ENCODE measurements at regions not wholly inside any gene's neighbourhood (a gene's known extent, or its start where the extent isn't known, plus 50 kb on each side); places are given as distances from the start of the nearest gene placed in this dataset.

DNA sequence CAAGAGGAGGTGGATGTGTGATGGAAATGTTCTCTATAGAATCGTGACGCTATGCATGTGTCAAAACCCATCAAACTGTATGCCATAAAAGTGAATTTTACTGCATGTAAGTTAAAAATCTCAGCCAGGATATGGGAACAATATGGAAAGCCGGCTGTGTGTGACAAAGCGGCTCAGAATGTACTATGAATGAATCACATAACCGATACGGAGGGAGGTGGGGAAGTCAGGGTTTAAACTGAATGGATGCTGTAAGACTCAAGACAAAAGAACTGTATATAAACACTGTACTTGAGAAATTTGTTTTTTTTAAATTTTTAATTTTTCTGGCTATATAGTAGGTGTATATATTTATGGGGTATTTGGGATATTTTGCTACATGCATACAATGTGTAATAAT, 111.6 kb upstream of the PDE4B start:
- DNase-seq (ENCODE audit: low read depth) = no peak

DNA sequence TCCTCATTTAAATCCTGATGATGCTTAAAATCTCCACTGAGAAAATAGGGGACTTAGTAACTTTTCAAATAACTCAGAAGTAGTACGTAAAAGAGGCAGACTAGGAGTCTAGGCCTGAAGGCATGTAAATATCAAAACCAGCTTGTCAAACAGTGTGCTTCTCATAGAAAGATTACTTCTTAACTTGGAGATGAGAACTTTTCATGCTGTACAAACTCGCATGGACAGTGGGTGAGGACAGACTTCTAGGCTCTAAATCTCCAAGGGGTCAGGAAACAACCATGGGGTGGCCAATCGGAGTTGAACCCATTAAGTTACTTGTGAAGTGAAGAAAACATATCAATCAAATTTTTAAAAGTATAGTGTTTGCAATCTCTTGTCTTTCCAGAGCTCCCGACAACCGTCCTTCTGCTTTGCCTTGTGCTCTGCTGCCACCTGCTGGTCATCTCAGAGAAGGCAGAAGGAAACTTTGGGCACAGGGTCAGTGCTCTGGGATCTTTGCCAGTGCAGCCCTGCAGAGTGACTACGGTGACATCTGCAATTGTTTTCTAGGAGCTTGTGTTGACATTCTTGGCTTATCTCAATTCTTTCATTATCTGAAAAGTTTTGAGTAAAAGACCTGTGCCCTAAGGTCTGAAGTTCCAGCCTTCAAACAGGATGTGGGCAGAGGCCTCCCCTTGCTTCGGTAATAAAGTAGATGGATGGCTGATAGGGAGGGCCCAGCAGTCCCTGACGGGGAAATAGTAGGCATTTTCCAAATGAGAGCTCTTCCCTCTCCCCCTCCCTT, 105.1 kb upstream of the PDE4B start:
- peak; percentile 61 for DNase-seq (ENCODE audit: low read depth)

DNA sequence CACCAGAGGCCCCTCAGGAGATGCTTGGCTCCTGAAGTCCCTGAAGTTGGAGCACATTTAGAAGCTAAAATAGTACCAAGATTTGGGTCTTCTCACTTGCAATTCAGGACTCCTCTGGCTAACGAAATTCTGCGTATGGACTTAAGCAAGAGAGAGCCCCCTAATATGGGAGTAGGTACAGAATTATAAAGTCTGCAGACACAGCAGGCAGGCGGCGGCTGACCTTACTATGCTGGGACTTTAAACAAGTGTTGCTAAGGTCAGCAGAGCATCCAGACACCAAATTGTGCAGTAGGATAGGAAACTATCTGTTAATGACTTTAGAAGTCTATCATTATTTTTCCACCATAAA, 104.5 kb upstream of the PDE4B start:
- no peak for DNase-seq (ENCODE audit: low read depth)

GRCh38 chr1:65688848-65689247, 103.8 kb upstream of the PDE4B start:
- no peak for DNase-seq (ENCODE audit: low read depth)

GRCh38 chr1:65691152-65691900, 101.4 kb upstream of the PDE4B start:
- DNase-seq (ENCODE audit: low read depth) = no peak

GRCh38 chr1:65691972-65692371, 100.7 kb upstream of the PDE4B start:
- DNase-seq (ENCODE audit: low read depth) = no peak

GRCh38 chr1:65694126-65694525, 98.6 kb upstream of the PDE4B start:
- DNase-seq (ENCODE audit: low read depth) = no peak

DNA sequence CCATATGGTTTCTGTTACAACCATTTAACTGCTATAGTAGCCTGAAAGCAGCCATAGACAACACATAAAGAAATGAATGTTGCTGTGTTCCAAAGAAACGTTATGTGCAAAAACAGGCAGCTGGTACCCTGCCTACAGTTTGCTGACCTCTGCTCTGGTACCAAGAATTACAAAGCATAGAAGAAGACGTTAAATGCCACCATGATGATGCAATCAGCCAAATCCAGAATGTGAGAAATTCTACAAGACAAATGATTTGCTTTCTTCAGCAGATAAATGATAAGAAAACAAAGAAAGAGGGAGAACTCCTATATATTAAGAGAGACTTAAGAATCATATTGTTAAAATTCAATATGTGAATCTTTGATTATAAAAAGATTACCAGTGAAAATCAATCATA, 97.8 kb upstream of the PDE4B start:
- no peak for DNase-seq (ENCODE audit: low read depth)

DNA sequence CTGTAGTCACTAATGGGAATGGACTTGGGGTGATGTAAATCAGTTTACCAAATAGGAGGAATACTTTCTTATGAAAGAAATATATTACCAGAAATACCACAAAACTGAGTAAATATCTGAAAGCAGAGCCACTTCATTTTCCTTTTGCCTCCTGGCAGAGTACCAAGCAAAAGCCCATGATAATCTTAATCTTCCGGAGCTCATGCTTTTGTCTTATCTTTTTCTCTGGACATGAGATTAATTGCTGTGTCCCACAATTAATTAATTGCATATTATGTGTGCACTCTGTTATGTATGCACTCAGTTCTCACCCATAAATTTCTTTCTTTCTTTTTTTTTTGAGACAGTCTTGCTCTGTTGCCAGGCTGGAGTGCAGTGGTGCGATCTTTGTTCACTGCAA, 94.1 kb upstream of the PDE4B start:
- DNase-seq (ENCODE audit: low read depth) = no peak

- no peak for DNase-seq (ENCODE audit: low read depth)
Measured at GRCh38 chr1:65703853-65704252, 88.8 kb upstream of the PDE4B start.

DNA sequence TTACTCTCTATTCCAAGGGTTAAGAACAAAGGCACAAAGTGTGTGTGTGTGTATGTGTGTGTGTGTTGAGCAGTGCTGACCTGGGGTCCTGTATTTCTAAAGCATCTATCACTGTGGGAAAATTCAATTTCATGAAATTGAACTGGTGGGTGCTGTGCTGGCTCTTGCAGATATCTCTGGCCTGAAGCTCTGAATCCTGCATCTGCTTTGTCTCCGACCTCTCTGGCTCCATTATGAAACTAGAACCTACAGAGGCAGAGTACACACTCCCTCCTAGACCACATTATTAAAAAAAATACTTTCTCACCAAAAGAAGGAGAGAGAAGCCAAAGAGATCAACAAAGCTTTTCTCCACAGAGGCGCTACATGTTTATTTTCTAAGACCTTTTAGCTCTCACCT, 88.4 kb upstream of the PDE4B start:
- no peak for DNase-seq (ENCODE audit: low read depth)

- no peak for DNase-seq (ENCODE audit: low read depth)
Measured at GRCh38 chr1:65717815-65718454, 74.8 kb upstream of the PDE4B start.

DNA sequence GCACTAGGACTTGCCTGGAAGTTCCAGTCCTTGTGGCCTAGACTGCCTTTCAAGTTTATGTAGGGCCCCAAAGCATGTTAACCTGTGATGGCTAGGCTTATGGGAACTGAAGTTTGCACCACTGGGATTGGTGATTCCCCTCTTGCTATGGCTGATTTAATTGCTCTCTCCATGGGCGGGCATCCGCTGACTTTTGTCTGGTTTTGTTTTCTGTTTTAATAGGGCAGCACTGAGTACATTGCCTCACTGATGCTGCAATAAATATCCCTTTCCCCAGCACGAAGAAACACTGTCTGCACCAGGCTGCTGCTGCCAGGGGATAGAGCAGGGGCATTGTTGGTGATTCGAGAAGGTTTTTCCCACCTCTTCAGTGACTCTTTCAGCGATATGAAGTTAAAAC, 73.3 kb upstream of the PDE4B start:
- no peak for DNase-seq (ENCODE audit: low read depth)

DNA sequence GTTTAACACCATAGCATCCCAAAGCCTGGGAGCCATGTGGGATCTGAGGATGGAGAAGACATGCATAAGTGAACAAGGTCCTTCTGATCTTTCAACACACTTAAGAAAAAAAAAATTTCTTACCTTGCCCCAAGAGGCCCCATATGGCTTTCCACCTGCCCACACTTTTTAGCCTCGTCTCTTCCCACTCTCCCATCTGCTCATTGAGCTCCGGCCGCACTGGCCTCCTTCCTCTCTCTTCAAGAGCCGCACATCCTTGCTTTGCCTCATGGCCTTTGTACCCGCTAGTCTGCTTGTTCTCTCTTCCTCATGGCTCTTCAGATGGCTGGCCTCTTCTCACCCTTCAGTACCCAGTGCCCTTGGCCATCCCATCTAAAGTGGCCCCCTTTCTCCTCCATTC, 70.2 kb upstream of the PDE4B start:
- DNase-seq (ENCODE audit: low read depth) = no peak

DNA sequence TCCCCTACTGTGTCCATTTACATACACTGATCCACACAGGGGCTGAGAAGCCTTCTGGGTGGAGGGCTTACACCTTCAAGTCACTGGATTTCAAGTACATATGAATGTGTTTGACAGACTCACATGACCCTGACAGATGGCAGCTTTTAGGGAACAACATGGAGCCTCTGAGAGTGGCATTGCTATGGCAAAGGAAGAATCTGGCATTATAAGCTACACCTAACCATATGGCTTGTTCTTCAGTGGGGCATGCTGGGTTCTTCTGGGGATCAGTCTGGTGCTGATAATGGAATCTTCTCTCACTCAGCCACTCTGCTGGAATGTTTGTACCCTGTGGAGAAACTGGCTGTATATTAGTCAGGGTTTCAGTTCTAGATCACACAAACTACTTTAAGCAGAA, 68.5 kb upstream of the PDE4B start:
- DNase-seq (ENCODE audit: low read depth) = no peak

- no peak for DNase-seq (ENCODE audit: low read depth)
Measured at GRCh38 chr1:65725064-65725463, 67.6 kb upstream of the PDE4B start.

GRCh38 chr1:65728504-65728903, 64.2 kb upstream of the PDE4B start:
- DNase-seq (ENCODE audit: low read depth) = no peak

- no peak for DNase-seq (ENCODE audit: low read depth)
Measured at GRCh38 chr1:65729259-65729658, 63.4 kb upstream of the PDE4B start.

DNA sequence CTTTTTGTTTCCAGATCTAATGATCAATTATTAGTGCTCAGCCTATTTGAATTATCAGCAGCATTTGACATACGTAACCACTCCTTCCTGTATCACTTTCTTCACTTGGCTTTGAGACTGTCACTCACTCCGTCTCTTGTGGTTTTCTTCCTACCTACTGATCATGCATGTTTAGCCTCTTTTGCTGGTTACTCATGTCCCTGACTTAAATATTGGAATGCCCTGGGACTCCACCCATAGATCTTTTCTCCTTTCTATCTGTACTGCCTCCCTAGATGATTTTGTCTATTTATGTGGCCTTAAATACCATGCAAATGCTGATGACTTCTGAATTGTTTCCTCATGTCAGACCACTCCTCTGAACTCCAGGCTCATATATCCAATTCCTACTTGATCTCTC, 57.7 kb upstream of the PDE4B start:
- DNase-seq (ENCODE audit: low read depth) = no peak

- no peak for DNase-seq (ENCODE audit: low read depth)
Measured at GRCh38 chr1:65741993-65742392, 50.7 kb upstream of the PDE4B start.
